NCI-H446 (cell line): ENCODE measurements at regions not wholly inside any gene's neighbourhood (a gene's known extent, or its start where the extent isn't known, plus 50 kb on each side); places are given as distances from the start of the nearest gene placed in this dataset.
A peak's percentile ranks its signal among the peaks of the same experiment; 100 is the strongest.
"Not testable (repeated sequence)": the region's sequence is repeated elsewhere in the genome, so short reads cannot be mapped to it uniquely, and the experiment has no call there.

Source experiments
- DNase-seq, 2 experiments: peaks; one replicate each; lab custom pipeline; 2025; lab: John Stamatoyannopoulos, UW

GRCh38 chr7:101679653-101680173, 50.6 kb upstream of the MYL10 start:
- DNase-seq: not testable (repeated sequence)

DNA sequence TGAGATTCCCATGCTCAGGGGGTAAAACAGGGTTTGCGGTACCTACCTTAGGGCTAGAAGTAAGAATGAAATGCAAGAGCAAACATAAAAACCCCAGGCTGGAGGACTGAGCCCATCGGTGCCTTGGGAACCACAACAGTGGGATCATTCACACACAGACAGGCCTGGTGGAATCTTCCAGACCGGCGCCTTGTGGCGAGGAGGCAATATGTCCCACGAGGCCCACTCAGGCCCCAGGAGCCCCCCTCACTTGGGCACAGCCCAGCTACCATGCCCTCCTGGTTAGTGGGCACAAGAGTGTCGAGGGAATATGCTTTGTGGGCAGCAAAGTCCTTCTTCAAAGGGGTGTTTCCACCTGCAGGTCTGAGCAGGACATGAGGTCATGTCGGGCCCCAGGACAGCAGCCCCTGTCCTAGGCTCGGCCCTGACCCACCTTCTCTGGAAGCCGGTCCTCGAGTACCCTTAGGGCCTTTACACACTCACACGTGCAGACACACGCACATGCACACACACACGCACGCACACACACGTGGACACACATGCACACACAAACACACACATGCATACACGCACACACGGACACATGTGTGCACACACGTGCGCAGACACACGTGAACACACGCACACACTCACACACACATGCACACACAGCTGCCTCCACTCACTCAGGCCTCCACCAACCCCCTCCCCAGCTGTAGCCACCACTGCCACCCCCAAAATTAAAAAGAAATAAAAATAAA, 51.5 kb upstream of the MYL10 start:
- no peak for DNase-seq

GRCh38 chr7:101681170-101682007, 52.3 kb upstream of the MYL10 start:
- peak in 1 of 2 experiments; percentile 52 for DNase-seq

GRCh38 chr7:101684983-101685330, 55.9 kb upstream of the MYL10 start:
- no peak for DNase-seq

DNA sequence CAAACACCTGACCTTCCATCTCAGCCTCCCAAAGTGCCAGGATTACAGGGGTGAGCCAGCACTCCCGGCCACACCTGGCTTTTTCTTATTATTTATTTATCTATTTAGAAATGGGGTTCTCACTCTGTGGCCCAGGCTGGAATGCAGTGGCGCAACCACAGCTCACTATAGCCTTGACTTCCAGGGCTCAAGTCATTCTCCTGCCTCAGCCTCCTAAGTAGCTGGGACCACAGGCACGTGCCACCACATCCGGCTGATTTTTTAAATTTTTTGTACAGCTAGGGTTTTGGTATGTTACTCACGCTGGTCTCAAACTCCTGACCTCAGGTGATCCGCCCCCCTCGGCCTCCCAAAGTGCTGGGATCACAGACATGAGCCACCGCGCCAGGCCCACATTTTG, 56.9 kb upstream of the MYL10 start:
- DNase-seq: no peak

DNA sequence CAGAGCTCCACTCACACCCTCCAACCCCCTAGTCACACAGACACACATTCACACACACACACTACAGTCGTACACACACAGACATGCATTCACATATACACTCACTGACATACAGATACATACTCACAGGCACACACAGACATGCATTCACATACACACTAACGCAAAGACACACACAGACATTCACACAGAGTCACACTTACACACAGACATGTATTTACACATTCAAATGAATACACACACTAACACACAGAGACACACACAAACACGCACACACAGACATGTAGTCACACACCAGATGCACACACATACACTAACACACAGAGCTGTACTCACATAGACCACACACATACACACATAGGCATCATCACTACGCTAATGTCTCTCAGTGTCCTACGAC, 58.0 kb upstream of the MYL10 start:
- no peak for DNase-seq

- no peak for DNase-seq
Measured at GRCh38 chr7:101687791-101688182, 58.7 kb upstream of the MYL10 start.

DNA sequence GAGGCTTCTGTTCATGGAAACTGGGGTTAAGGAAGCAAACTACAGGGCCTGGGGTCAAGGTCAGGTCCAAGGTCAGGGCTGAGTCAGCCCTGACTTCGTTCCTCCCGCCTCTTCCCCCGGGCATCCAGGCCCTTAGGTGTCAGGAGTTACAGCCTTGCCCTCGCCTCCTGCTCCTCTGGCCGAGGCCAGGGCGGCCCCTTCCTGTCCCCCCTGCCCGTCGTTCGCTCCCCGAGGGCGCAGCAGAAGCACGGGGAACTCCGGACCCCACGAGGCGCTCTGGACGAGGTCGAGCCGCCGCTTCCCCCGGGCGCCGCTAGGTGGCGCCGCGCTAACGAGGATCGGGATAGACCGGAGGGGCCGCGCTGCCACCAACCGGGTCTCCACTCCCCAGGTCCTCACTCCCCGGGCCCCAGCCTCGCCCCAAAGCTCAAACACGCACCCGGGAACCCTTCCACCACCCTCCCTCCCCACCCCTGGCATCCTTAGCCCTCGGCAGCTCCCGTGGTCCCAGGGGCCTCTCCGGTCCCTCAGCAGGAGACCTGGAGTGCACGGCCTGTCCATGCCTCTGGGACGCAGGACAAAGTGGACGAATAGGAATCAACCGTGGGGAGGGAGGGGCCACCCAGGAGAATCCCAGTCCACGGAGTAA, 59.2 kb upstream of the MYL10 start:
- peak in 1 of 2 experiments; percentile 68 for DNase-seq

- DNase-seq: no peak
Measured at GRCh38 chr7:101688995-101689907, 60.2 kb upstream of the MYL10 start.

DNA sequence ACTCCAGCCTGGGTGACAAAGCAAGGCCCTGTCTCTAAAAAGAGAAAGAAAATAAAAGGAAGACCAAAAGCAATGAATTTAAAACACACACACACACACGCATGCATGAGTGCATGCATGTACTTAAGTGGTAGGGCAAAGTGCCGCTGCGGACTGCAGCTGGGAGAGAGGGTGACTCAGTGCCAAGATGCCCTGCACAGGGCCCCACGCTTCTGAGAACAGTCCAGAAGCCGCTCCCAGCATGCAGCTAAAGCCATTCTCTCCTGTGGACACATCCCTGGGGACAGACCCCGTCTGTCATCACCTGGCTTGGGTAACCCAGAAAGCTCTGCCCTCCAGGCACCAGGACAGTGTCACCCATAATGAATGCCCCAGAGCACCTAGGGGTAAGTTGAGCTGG, 61.0 kb upstream of the MYL10 start:
- no peak for DNase-seq

GRCh38 chr7:101691822-101692384, 62.8 kb upstream of the MYL10 start:
- DNase-seq: no peak

DNA sequence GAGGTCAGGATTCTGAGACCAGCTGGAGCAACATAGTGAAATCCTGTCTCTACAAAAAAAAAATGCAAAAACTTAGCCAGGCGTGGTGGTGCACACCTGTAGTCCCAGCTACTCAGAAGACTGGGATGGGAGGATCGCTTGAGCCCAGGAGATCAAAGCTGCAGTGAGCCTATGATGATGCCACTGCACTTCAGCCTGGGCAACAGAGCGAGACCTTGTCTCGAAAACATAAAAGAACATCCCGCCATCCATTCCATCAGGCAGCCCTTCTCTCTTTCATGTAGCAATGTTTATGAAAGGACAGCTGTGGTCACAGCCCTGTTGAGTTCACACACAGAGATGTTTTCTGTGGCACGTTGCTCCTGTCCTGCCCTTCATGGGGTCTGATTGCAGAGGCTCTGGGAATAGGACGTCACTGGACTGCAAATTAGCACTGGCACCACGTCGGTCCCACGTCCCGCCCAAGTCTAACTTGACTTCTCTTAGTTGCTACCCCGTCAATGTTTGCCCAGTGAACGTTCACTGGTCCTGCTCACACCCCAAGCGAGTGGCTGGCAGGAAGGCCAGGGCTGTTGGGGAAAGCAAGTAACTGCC, 64.5 kb upstream of the MYL10 start:
- no peak for DNase-seq

DNA sequence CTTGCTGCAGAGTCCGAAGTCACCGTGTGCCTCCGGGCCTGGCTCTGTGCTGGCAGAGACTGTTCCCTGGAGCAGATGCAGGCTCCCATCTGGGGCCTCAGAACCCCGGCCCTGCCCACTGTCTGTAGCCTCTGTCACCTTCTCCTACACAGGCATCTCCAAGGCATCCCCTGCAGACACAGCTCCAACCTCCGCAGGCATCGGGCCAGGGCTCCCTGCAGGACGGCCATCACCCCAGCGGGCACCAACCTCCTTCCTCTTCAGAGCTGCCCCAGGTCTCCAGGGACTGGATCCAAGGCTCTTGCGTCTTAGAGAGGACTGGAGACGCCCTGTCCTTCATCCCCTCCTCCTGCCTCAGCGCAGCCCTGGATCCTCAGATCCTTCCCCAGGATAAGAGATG, 69.9 kb upstream of the MYL10 start:
- DNase-seq: no peak

DNA sequence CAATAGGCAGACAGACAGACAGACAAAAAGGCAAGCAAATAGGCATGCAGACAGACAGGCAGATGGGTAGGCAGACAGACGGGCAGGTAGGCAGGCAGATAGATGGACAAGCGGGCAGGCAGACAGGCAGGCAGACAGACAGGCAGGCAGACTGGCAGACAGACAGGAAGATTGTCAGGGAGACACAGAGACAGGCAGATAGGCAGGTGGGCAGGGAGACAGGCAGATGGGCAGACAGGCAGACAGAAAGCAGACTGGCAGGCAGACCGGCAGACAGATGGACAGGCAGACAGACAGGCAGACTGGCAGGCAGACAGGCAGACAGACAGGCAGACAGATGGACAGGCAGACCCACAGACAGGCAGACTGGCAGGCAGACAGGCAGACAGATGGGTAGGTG, 70.3 kb upstream of the MYL10 start:
- no peak for DNase-seq

DNA sequence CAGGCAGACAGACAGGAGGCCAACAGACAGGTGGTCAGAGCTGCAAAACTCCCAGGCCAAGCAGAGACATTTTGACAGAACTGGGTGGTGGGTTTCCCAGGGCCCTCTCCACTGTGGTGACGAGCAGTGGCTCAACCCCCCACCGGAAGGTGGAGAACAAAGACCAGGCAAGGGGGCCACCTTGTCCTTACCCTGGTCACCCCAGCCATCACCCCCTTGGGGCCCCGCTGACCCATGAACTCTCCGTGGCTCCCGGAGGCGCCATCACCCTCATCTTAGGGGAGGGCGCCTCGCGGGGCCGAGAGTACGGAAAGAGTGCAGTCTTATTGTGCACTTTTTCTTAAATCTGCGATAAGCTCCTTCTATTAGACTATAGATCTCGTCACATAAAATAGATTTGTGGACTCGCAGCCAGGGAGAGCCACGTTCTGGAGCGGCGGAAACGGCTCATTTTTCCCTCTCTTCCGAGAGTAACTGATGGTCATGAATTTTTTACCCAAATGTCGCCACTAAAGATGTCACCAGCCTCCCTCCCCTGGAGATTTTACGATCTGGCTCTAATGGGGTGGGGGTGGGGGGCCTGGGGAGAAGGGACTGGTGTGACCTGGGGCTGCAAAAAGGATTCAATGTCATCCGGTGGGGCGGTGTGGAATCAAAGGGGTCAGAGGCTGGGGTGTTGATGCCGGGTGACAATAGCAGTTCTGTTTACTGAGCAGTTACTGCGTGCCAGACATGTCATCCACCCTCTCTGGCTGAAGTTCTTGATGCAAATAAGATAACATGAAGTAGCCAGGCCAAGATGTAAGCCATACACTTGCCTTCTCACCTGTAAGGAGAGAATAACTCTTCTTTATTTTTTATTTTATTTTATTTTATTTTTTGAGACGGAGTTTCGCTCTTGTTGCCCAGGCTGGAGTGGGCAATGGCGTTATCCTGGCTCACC, 71.1 kb upstream of the MYL10 start:
- DNase-seq: no peak

GRCh38 chr7:101701153-101701794, 72.2 kb upstream of the MYL10 start:
- DNase-seq: no peak

DNA sequence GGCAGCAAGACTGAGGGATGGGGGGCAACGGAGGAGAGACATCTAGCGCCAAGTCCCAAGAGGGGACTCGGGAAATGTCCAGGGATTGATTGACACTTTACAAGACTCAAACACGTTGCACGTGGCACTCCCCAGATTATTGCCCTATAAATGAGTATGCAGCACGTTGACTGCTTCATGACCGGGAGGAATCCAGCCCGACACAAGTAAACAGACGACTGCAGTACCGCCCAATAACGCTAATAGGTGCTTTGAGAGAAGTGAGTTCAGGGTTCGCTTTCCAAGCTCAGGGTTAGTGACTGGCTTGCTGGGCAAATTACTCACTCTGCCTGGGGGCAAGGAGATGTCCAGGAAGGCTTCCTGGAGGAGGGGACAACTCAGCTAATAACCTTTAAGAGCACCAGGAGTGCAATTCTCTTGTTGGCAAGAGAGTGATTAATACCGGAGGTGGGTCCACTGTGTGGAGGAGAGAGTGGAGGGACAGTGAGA, 73.3 kb upstream of the MYL10 start:
- no peak for DNase-seq

DNA sequence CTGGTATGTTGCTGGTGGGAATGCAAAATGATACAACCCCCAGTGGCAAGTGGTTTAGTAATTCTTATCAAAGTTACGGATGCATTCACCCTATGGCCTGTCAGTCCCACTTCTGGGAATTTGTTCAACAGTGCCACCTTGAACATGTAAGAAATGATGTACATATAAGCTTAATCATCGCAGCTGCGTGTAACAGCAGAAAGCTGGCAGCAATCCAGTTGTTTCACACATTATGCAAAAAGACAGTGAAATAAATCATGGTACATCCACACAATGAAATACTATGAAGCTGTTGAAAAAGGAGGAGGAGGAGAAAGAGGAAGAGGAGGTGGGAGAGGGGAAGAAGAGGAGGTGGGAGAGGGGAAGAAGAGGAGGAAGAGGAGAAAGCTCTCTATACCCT, 76.2 kb upstream of the MYL10 start:
- DNase-seq: no peak

DNA sequence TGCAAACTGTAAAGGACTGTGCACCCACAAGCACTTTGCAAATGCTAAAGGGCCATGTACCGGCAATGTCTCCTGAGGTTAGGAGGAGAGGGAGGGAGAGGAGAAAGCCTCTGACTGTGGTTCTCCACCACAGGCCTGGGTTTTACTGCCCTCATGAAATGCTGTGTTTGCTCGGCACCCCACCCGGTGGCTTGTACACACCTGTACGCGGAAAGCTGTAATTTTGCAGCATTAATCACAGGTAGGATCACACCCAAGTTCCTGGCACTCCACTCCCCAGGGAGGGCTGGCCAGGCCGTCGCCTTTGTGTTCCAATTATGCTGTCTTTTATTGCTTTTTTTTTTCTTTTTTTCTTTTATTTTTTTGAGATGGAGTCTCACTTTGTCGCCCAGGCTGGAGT, 78.5 kb upstream of the MYL10 start:
- no peak for DNase-seq
